Vagina (tissue), 2 donors: ENCODE measurements at regions not wholly inside any gene's neighbourhood (a gene's known extent, or its start where the extent isn't known, plus 50 kb on each side); places are given as distances from the start of the nearest gene placed in this dataset.

ENCODE experiments used
- POLR2A ChIP-seq, 2 donors: fragments of 450-650 bp; IDR thresholded peaks; one replicate each; pipeline ENCODE4 v1.6.1; 2017; ENCODE audit warnings: antibody characterized with exemption in 2 of 2, mild to moderate bottlenecking in 2 of 2, moderate library complexity in 2 of 2
- POLR2AphosphoS5 ChIP-seq, 2 donors: sonication (generic); formaldehyde crosslinking; IDR thresholded peaks; one replicate each; pipeline ENCODE4 v1.9.0; 2017; ENCODE audit warnings: antibody characterized with exemption in 2 of 2, mild to moderate bottlenecking in 2 of 2, low read depth in 1 of 2; ENCODE audit not compliant: insufficient read depth in 1 of 2
- TF ChIP-seq, protein P1 (sequence below), 3 experiments: fragments of 450-650 bp in 2 of 3; fragments of 200-600 bp in 1 of 3; sonication (generic) in 1 of 3; IDR thresholded peaks; one replicate each; pipeline ENCODE4 v1.5.1; 2017 to 2019; ENCODE audit warnings: antibody characterized with exemption in 3 of 3, mild to moderate bottlenecking in 2 of 3, moderate library complexity in 2 of 3

DNA sequence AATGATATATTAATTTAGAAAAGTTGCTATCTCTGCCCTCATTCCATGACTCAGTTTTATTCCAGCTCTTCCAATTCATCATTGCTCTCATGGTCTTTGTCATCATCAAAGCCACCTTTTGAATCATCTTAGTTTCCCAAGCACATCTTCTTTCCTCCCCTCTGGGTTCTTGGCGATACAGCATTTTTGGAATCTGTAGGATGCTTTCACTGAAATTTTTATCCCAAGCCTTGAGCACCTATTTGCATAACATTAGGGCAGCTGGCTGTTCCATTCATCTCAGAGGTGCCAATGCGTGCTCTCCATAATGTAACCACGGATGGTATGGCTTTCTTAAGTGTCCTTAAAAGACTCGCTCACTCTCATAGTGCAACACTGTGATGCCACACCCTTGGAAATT, 100.4 kb downstream of the SNX5 start:
- TF ChIP-seq POLR2AphosphoS5 (IDR thresholded peaks at IDR 0.05; ENCODE audit: insufficient read depth in 1 of 2, low read depth in 1 of 2) (no peak), POLR2A (IDR thresholded peaks at IDR 0.05) (no peak)
- TF ChIP-seq, protein P1, sequence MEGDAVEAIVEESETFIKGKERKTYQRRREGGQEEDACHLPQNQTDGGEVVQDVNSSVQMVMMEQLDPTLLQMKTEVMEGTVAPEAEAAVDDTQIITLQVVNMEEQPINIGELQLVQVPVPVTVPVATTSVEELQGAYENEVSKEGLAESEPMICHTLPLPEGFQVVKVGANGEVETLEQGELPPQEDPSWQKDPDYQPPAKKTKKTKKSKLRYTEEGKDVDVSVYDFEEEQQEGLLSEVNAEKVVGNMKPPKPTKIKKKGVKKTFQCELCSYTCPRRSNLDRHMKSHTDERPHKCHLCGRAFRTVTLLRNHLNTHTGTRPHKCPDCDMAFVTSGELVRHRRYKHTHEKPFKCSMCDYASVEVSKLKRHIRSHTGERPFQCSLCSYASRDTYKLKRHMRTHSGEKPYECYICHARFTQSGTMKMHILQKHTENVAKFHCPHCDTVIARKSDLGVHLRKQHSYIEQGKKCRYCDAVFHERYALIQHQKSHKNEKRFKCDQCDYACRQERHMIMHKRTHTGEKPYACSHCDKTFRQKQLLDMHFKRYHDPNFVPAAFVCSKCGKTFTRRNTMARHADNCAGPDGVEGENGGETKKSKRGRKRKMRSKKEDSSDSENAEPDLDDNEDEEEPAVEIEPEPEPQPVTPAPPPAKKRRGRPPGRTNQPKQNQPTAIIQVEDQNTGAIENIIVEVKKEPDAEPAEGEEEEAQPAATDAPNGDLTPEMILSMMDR (IDR thresholded peaks at IDR 0.05), result no peak
